ENCODE measurements at regions not wholly inside any gene's neighbourhood (a gene's known extent, or its start where the extent isn't known, plus 50 kb on each side); places are given as distances from the start of the nearest gene placed in this dataset.
A peak's percentile ranks its signal among the peaks of the same experiment; 100 is the strongest.

DNA sequence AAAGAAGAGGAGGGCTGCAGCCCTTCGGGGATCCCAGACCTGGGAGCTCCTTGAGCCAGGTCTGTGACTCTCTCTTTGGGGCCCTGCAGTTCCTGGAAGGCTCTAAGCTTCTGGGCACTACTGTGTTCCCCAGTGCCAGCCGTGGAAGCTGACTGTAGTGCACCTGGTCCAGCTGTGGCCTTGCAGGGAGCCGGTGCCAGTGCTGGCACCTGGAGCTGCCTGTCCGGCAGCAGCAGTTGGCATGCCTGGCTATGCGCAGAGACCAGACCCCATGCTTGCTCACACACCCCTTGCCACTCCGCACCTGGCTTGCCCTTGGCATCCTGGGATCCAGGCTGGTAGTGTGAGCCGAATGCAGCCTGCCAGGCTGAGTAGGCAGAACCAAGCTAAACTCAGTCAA, 91.0 kb upstream of the PUM3 start:
- H3K4me3 ChIP-seq, result no peak overlapping the region
- no peaks in the 10 kb centered on the region for H3K27me3 ChIP-seq
- no peaks in the 10 kb centered on the region for H3K9me3 ChIP-seq
- H3K36me3 ChIP-seq, result no peaks in the 10 kb centered on the region
- intact Hi-C loops (cut with DNase I), result no loop called here
- peak; percentile 64 for DNase-seq
- TF ChIP-seq POLR2AphosphoS5 (IDR thresholded peaks at IDR 0.05) (no peak), POLR2A (IDR thresholded peaks at IDR 0.05) (no peak), EP300 (IDR thresholded peaks at IDR 0.05) (no peak)
- TF ChIP-seq, protein P1, sequence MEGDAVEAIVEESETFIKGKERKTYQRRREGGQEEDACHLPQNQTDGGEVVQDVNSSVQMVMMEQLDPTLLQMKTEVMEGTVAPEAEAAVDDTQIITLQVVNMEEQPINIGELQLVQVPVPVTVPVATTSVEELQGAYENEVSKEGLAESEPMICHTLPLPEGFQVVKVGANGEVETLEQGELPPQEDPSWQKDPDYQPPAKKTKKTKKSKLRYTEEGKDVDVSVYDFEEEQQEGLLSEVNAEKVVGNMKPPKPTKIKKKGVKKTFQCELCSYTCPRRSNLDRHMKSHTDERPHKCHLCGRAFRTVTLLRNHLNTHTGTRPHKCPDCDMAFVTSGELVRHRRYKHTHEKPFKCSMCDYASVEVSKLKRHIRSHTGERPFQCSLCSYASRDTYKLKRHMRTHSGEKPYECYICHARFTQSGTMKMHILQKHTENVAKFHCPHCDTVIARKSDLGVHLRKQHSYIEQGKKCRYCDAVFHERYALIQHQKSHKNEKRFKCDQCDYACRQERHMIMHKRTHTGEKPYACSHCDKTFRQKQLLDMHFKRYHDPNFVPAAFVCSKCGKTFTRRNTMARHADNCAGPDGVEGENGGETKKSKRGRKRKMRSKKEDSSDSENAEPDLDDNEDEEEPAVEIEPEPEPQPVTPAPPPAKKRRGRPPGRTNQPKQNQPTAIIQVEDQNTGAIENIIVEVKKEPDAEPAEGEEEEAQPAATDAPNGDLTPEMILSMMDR (IDR thresholded peaks at IDR 0.05), result no peak
- H3K4me1 ChIP-seq, result no peaks in the 10 kb centered on the region
- WGBS, 2 donors, result 88 to 92% methylated on average over 7 of the region's 7 CpGs
- H3K27ac ChIP-seq, result no peak overlapping the region

DNA sequence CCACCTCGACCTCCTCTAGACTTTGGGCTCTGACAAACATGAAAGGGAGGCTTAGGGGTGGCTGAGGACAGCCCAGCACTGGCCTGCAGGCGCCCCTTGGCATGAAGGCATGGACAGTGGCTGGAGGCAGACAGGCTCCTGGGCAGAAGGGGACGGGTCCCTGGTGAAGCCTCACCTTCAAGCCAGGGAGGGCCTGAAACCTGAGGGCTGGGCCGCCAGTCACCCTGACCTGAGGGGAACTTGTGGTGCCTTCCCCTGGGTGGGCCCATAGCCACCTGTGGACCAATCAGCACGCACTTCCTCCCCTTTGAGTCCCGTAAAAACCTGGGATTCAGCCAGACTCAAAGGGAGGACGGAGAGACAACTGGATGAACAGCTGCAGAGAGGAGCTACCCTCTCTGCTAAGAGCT, 90.4 kb upstream of the PUM3 start:
- WGBS, 2 donors, result 55 to 83% methylated on average over 7 of the region's 7 CpGs
- Histone ChIP-seq H3K4me3 (no peak overlapping the region), H3K27me3 (no peaks in the 10 kb centered on the region), H3K9me3 (no peaks in the 10 kb centered on the region), H3K27ac (no peak overlapping the region), H3K36me3 (no peaks in the 10 kb centered on the region), H3K4me1 (no peaks in the 10 kb centered on the region)
- intact Hi-C loops (cut with DNase I), result no loop called here
- TF ChIP-seq POLR2A (IDR thresholded peaks at IDR 0.05), result no peak
- TF ChIP-seq, protein P1 (IDR thresholded peaks at IDR 0.05), result no peak
- no peak for TF ChIP-seq POLR2AphosphoS5 (IDR thresholded peaks at IDR 0.05)
- no peak for TF ChIP-seq EP300 (IDR thresholded peaks at IDR 0.05)
- DNase-seq, result no peak

DNA sequence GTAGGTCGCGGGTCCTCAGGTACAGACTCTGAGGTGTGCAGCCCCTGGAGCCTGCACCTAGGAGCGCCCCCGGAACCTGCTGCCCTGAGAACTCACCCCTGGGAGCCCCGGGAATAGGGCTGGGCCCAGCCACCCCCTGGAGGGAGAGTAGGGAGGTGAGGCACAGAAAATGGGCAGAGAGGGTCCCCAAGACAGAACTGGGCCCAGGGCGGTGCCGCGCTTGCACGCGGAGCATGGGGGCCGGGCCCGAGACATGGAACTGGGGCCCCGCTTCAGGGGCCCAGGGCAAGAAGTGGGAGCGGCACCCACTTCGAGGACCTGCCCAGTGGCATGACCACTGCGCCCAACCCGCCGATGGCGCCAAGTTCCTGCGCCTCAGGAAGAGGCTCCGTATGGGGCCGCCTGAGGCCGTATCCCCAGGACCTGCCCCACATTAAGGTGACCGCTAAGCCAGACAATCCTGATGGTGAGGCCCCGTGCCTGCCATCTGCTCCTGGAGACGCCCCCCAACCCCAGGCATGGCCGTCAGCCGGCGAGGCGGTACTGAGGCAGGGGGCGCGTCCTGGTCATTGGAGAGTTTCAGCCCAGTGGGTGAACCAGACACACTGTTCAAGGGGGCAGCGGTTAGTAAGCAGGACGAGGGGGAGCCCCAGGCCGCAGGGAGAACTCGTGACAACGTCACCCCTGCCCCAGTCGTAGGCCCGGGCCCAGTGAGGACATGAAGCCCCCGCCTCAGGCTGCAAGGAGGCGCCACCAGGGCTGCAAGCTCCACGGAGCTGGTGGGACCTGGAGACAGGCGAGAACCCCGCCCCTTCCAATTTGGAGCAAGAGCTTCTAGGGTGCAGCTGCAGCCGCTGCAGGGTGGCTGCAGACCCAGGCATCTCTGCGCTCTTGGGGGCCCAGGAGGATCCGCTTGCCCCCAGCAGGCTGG, 89.5 kb upstream of the PUM3 start:
- H3K9me3 ChIP-seq, result no peaks in the 10 kb centered on the region
- no peak overlapping the region for H3K4me3 ChIP-seq
- no peaks in the 10 kb centered on the region for H3K27me3 ChIP-seq
- no peak for TF ChIP-seq POLR2A (IDR thresholded peaks at IDR 0.05)
- no peak for TF ChIP-seq EP300 (IDR thresholded peaks at IDR 0.05)
- TF ChIP-seq, protein P1 (IDR thresholded peaks at IDR 0.05), result no peak
- TF ChIP-seq POLR2AphosphoS5 (IDR thresholded peaks at IDR 0.05), result no peak
- 93 to 96% methylated on average over 47 of the region's 47 CpGs for WGBS, 2 donors
- no peak for DNase-seq
- no peak overlapping the region for H3K27ac ChIP-seq
- no peaks in the 10 kb centered on the region for H3K4me1 ChIP-seq
- no peaks in the 10 kb centered on the region for H3K36me3 ChIP-seq
- intact Hi-C loops (cut with DNase I), result no loop called here

DNA sequence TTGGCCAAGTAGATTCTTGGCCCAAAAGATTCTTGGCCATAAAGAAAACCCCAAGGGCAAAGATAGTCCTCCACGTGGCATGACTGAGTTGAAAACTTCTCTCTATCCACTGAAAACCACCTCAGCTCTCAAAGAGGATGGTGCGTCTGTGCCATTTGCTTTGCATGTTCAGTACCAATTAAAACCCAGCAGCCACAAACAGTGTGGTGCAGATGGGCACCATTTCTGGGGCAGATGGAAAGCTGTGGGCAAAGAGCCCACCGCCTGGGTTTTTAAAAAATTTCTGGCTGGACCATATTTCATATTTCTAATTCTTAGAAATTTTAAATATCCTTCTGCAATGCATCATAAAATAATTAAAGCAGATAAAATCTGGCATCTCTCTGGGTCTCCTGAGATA, 84.5 kb upstream of the PUM3 start:
- intact Hi-C loops (cut with DNase I), result no loop called here
- H3K9me3 ChIP-seq, result no peaks in the 10 kb centered on the region
- no peaks in the 10 kb centered on the region for H3K27me3 ChIP-seq
- no peak for DNase-seq
- no peaks in the 10 kb centered on the region for H3K36me3 ChIP-seq
- no peak overlapping the region for H3K4me3 ChIP-seq
- no peak for TF ChIP-seq EP300 (IDR thresholded peaks at IDR 0.05)
- TF ChIP-seq POLR2AphosphoS5 (IDR thresholded peaks at IDR 0.05), result no peak
- no peak for TF ChIP-seq POLR2A (IDR thresholded peaks at IDR 0.05)
- TF ChIP-seq, protein P1 (IDR thresholded peaks at IDR 0.05), result no peak
- no peaks in the 10 kb centered on the region for H3K4me1 ChIP-seq
- 78 to 87% methylated on average over 3 of the region's 3 CpGs for WGBS, 2 donors
- H3K27ac ChIP-seq, result no peak overlapping the region

Data from sigmoid colon (tissue), 6 donors.